HepG2 (cell line): ENCODE measurements at regions not wholly inside any gene's neighbourhood (a gene's known extent, or its start where the extent isn't known, plus 50 kb on each side); places are given as distances from the start of the nearest gene placed in this dataset.

Experiments used
- ATAC-seq: fragments of 200-7000 bp; cut with Tn5 transposase; 3 replicates; pipeline ENCODE4 v1.9.1; 2020; ENCODE audit warnings: mild to moderate bottlenecking, moderate library complexity
- BruUV-seq: library from RNA; stranded (reverse); fragments of 400-500 nt; replicated peaks from 2 replicates; lab custom pipeline; 2021; lab: Mats Ljungman, UMichigan
- CTCF ChIA-PET: fragments of 300-600 bp; formaldehyde crosslinking; extraction: SDS; loops from one replicate; lab custom pipeline; 2021; ENCODE audit warnings: low total read pairs, inconsistent platforms, low intra/inter-chr PET ratio; lab: Yijun Ruan, JAX
- POLR2A ChIA-PET: fragments of 350-600 bp; sonication (Branson Sonifier 250); formaldehyde crosslinking; loops from one replicate; lab custom pipeline; 2020; ENCODE audit warnings: antibody characterized with exemption, inconsistent platforms; lab: Yijun Ruan, JAX
- DNase-seq: peaks from one replicate; pipeline ENCODE4 v3.0.0-alpha.2; 2015; ENCODE audit warnings: low spot score
- FAIRE-seq: peaks from 3 replicates; lab custom pipeline; 2011; peaks lifted over from hg19 to GRCh38; lab: Jason Lieb, UNC
- H2AFZ ChIP-seq: one replicate; pipeline ENCODE4 v1.6.1; 2011; ENCODE audit warnings: low read length, inconsistent platforms
- H3K27ac ChIP-seq: fragments of 300-600 bp; 3 replicates; pipeline ENCODE4 v1.8.0; 2011; ENCODE audit warnings: mixed run types, mild to moderate bottlenecking, mixed read lengths, low read length, inconsistent platforms; ENCODE audit not compliant: insufficient read depth; ENCODE audit errors: extremely low read length
- H3K27me3 ChIP-seq, 2 experiments: fragments of 200-600 bp in 1 of 2; 2 replicates in 1 of 2; 3 replicates in 1 of 2; pipeline versions ENCODE4 v1.6.0 to v1.8.0; 2011; ENCODE audit warnings: low read length in 2 of 2, mild to moderate bottlenecking in 2 of 2, moderate library complexity in 2 of 2, inconsistent platforms in 1 of 2; ENCODE audit not compliant: insufficient read depth in 2 of 2, control insufficient read depth in 1 of 2
- H3K36me3 ChIP-seq, 2 experiments: fragments of 200-600 bp in 1 of 2; replicated peaks in 1 of 2; 2 replicates in 1 of 2; 3 replicates in 1 of 2; pipeline versions ENCODE4 v1.5.1 to v1.8.0; 2011; ENCODE audit warnings: low read length in 2 of 2, inconsistent platforms in 1 of 2; ENCODE audit not compliant: insufficient read depth in 2 of 2, control insufficient read depth in 1 of 2
- H3K4me1 ChIP-seq: 2 replicates; pipeline ENCODE4 v1.5.1; 2012; ENCODE audit warnings: low read length, inconsistent platforms; ENCODE audit not compliant: insufficient read depth
- H3K4me2 ChIP-seq: 2 replicates; pipeline ENCODE4 v1.6.0; 2011; ENCODE audit warnings: low read depth, low read length, inconsistent platforms
- H3K4me3 ChIP-seq, 3 experiments: fragments of 200-600 bp in 1 of 3; sonication (generic), shearing (Covaris generic) in 1 of 3; replicated peaks in 1 of 3; 2 replicates each; pipeline ENCODE4 v1.5.1; 2011 to 2016; ENCODE audit warnings: low read length in 3 of 3, inconsistent platforms in 2 of 3, low read depth in 2 of 3, mild to moderate bottlenecking in 2 of 3, control low read depth in 1 of 3, mixed read lengths in 1 of 3; ENCODE audit not compliant: insufficient read depth in 1 of 3
- H3K79me2 ChIP-seq: one replicate; pipeline ENCODE4 v1.6.1; 2011; ENCODE audit warnings: low read length, inconsistent platforms; ENCODE audit not compliant: insufficient read depth
- H3K9ac ChIP-seq: 2 replicates; pipeline ENCODE4 v1.6.0; 2011; ENCODE audit warnings: mild to moderate bottlenecking, low read depth, low read length, inconsistent platforms; ENCODE audit not compliant: insufficient read depth
- H3K9me3 ChIP-seq: 2 replicates; pipeline ENCODE4 v1.5.1; 2012; ENCODE audit warnings: mild to moderate bottlenecking, low read length
- H4K20me1 ChIP-seq: 2 replicates; pipeline ENCODE4 v1.6.0; 2011; ENCODE audit warnings: inconsistent platforms, mild to moderate bottlenecking, low read length, moderate library complexity; ENCODE audit not compliant: insufficient read depth
- CENPX ChIP-seq: sonication (generic); formaldehyde crosslinking; IDR thresholded peaks from 2 replicates; pipeline ENCODE4 v1.9.0; 2021; ENCODE audit warnings: mild to moderate bottlenecking, missing genetic modification reagents, moderate library complexity
- KDM4B ChIP-seq: sonication (generic); formaldehyde crosslinking; IDR thresholded peaks from 2 replicates; pipeline ENCODE4 v1.4.0; 2020; ENCODE audit warnings: missing genetic modification reagents
- NFE2L2 ChIP-seq: fragments of 150-350 bp; IDR thresholded peaks from 2 replicates; pipeline ENCODE4 v1.6.1; 2014; ENCODE audit warnings: low read length
- ZEB1 ChIP-seq: IDR thresholded peaks from 2 replicates; pipeline ENCODE4 v1.6.1; 2012; ENCODE audit warnings: mild to moderate bottlenecking, low read depth, inconsistent platforms; ENCODE audit not compliant: insufficient replicate concordance
- WGBS: methylation state at CpG from one replicate; pipeline ENCODE4 v1.1.6; 2017; ENCODE audit warnings: low lambda C conversion rate; 5-methylcytosine and 5-hydroxymethylcytosine counted together
- in situ Hi-C: cut with HindIII; loops from 2 replicates; pipeline ENCODE4 v1.10.0; 2017; ENCODE audit warnings: low pct_unique_long_range_greater_than_20kb; ENCODE audit not compliant: extremely low pct_ligation_motif_present
- intact Hi-C: fragments of 100-400 bp; cut with micrococcal nuclease; formaldehyde crosslinking; loops from one replicate; pipeline ENCODE4 v1.10.0; 2022; ENCODE audit not compliant: unreplicated experiment
- TF ChIP-seq, protein P1 (sequence below): sonication (generic); formaldehyde crosslinking; IDR thresholded peaks from 2 replicates; pipeline ENCODE4 v1.4.0; 2020; ENCODE audit warnings: missing genetic modification reagents
- TF ChIP-seq, protein P2 (sequence below): fragments of 450-650 bp; IDR thresholded peaks from 2 replicates; pipeline ENCODE4 v1.6.1; 2017
- TF ChIP-seq, protein P3 (sequence below): sonication (generic); formaldehyde crosslinking; IDR thresholded peaks from 2 replicates; pipeline ENCODE4 v1.5.0; 2020; ENCODE audit warnings: mild to moderate bottlenecking, missing genetic modification reagents, borderline replicate concordance
- TF ChIP-seq, protein P4 (sequence below): sonication (generic); formaldehyde crosslinking; IDR thresholded peaks from 2 replicates; pipeline ENCODE4 v1.4.0; 2020; ENCODE audit warnings: mild to moderate bottlenecking, missing genetic modification reagents

DNA sequence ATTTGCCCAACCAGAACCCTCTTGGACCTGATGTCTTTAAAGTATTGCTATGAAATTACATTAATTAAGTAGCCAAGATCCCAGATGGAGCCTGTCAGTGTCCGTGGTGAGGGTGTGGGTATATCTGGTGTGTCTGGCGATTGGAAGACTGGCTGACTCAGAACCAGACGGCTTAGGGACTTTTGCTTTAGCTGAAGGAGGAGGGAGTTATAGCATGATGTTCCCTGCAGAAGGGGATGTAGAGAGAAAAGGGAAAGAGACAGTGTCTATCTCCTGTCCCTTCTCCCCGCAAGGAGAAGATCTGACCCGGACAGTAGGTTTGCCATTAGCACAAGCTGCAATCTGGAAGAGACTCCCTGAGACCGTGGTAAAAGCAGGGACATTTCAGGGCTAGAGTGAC is 60.6 kb downstream of the POU3F3 start:
- Histone ChIP-seq H3K27me3 (peaks cover 0 to 10% of the 10 kb centered on the region in 2 experiments; a peak in 1 of 5 replicates), H3K4me3 (no peak overlapping the region), H3K27ac (no peak overlapping the region), H2AFZ (no peak overlapping the region), H3K9ac (no peak overlapping the region), H3K4me1 (no peaks in the 10 kb centered on the region; the same call in 1 of the 2 replicates), H3K36me3 (no peaks in the 10 kb centered on the region), H3K79me2 (no peaks in the 10 kb centered on the region), H4K20me1 (no peaks in the 10 kb centered on the region), H3K9me3 (no peaks in the 10 kb centered on the region), H3K4me2 (no peak overlapping the region)
- 14% methylated on average over 6 of the region's 6 CpGs for WGBS
- in situ Hi-C loops: no loop called here
- BruUV-seq: no TSS peak
- ATAC-seq (no peak), DNase-seq (no peak), FAIRE-seq (no peak)
- ChIA-PET POLR2A (no interaction called here), CTCF (no interaction called here)
- intact Hi-C loops: no loop called here
- no peak for TF ChIP-seq CENPX (CRISPR knock-in tag)
- TF ChIP-seq, protein P1, sequence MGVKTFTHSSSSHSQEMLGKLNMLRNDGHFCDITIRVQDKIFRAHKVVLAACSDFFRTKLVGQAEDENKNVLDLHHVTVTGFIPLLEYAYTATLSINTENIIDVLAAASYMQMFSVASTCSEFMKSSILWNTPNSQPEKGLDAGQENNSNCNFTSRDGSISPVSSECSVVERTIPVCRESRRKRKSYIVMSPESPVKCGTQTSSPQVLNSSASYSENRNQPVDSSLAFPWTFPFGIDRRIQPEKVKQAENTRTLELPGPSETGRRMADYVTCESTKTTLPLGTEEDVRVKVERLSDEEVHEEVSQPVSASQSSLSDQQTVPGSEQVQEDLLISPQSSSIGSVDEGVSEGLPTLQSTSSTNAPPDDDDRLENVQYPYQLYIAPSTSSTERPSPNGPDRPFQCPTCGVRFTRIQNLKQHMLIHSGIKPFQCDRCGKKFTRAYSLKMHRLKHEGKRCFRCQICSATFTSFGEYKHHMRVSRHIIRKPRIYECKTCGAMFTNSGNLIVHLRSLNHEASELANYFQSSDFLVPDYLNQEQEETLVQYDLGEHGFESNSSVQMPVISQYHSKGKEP: no peak

DNA sequence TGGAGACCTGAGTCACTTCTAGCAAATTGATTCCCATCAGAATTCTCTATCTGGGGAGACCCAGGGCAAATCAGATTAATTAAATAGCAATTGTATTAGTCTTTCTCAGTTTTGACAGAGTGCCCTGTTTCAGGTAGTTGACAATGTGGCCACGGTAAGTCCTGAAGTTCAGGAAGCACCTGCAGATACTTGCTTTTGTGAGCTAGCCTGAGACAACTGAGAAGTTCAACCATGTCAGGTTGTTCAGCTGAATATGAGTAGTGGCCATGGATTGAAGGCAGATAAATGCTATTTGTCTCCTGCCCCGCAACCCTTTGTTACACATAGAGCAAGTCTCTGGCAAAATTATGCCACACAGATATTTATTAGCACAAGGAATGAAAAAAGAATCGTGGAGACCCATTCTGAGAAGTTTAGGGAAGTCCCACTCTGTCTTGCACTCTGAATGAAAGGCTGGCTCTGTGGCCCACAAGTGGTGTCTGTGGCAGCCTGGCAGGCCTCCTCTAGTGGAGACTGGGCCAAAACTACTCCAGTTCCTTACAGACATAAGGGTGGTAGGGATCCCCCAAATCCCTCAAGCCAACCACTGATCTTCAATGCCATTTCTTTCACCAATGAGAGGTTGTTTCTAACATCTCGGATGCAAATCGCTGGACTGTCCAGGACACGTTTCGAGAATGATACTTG is 61.3 kb downstream of the POU3F3 start:
- ChIA-PET POLR2A (no interaction called here), CTCF (no interaction called here)
- FAIRE-seq (no peak), DNase-seq (no peak), ATAC-seq (no peak)
- Histone ChIP-seq H3K4me2 (no peak overlapping the region), H3K36me3 (no peaks in the 10 kb centered on the region), H3K79me2 (no peaks in the 10 kb centered on the region), H3K4me3 (no peak overlapping the region), H3K27me3 (peaks cover 0 to 10% of the 10 kb centered on the region in 2 experiments; a peak in 1 of 5 replicates), H2AFZ (no peak overlapping the region), H3K27ac (no peak overlapping the region), H3K4me1 (no peaks in the 10 kb centered on the region; the same call in 1 of the 2 replicates), H3K9me3 (no peaks in the 10 kb centered on the region), H4K20me1 (no peaks in the 10 kb centered on the region), H3K9ac (no peak overlapping the region)
- WGBS: 10% methylated on average over 7 of the region's 7 CpGs
- in situ Hi-C loops (no loop called here), intact Hi-C loops (no loop called here)
- BruUV-seq: no TSS peak
- TF ChIP-seq, protein P2, sequence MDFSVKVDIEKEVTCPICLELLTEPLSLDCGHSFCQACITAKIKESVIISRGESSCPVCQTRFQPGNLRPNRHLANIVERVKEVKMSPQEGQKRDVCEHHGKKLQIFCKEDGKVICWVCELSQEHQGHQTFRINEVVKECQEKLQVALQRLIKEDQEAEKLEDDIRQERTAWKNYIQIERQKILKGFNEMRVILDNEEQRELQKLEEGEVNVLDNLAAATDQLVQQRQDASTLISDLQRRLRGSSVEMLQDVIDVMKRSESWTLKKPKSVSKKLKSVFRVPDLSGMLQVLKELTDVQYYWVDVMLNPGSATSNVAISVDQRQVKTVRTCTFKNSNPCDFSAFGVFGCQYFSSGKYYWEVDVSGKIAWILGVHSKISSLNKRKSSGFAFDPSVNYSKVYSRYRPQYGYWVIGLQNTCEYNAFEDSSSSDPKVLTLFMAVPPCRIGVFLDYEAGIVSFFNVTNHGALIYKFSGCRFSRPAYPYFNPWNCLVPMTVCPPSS: no peak
- TF ChIP-seq NFE2L2 (no peak), ZEB1 (no peak), KDM4B (no peak)
- TF ChIP-seq, protein P3, sequence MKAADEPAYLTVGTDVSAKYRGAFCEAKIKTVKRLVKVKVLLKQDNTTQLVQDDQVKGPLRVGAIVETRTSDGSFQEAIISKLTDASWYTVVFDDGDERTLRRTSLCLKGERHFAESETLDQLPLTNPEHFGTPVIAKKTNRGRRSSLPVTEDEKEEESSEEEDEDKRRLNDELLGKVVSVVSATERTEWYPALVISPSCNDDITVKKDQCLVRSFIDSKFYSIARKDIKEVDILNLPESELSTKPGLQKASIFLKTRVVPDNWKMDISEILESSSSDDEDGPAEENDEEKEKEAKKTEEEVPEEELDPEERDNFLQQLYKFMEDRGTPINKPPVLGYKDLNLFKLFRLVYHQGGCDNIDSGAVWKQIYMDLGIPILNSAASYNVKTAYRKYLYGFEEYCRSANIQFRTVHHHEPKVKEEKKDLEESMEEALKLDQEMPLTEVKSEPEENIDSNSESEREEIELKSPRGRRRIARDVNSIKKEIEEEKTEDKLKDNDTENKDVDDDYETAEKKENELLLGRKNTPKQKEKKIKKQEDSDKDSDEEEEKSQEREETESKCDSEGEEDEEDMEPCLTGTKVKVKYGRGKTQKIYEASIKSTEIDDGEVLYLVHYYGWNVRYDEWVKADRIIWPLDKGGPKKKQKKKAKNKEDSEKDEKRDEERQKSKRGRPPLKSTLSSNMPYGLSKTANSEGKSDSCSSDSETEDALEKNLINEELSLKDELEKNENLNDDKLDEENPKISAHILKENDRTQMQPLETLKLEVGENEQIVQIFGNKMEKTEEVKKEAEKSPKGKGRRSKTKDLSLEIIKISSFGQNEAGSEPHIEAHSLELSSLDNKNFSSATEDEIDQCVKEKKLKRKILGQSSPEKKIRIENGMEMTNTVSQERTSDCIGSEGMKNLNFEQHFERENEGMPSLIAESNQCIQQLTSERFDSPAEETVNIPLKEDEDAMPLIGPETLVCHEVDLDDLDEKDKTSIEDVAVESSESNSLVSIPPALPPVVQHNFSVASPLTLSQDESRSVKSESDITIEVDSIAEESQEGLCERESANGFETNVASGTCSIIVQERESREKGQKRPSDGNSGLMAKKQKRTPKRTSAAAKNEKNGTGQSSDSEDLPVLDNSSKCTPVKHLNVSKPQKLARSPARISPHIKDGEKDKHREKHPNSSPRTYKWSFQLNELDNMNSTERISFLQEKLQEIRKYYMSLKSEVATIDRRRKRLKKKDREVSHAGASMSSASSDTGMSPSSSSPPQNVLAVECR (CRISPR knock-in tag): no peak
- TF ChIP-seq, protein P4, sequence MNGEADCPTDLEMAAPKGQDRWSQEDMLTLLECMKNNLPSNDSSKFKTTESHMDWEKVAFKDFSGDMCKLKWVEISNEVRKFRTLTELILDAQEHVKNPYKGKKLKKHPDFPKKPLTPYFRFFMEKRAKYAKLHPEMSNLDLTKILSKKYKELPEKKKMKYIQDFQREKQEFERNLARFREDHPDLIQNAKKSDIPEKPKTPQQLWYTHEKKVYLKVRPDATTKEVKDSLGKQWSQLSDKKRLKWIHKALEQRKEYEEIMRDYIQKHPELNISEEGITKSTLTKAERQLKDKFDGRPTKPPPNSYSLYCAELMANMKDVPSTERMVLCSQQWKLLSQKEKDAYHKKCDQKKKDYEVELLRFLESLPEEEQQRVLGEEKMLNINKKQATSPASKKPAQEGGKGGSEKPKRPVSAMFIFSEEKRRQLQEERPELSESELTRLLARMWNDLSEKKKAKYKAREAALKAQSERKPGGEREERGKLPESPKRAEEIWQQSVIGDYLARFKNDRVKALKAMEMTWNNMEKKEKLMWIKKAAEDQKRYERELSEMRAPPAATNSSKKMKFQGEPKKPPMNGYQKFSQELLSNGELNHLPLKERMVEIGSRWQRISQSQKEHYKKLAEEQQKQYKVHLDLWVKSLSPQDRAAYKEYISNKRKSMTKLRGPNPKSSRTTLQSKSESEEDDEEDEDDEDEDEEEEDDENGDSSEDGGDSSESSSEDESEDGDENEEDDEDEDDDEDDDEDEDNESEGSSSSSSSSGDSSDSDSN (CRISPR knock-in tag): no peak
